ENCODE measurements at regions not wholly inside any gene's neighbourhood (a gene's known extent, or its start where the extent isn't known, plus 50 kb on each side); places are given as distances from the start of the nearest gene placed in this dataset.
"Not testable (repeated sequence)": the region's sequence is repeated elsewhere in the genome, so short reads cannot be mapped to it uniquely, and the experiment has no call there.

- no peak for DNase-seq (ENCODE audit: low spot score)
Measured at GRCh38 chr6:164826831-164827468, 482.5 kb downstream of the C6orf118 start.

- no peak for DNase-seq (ENCODE audit: low spot score)
Measured at GRCh38 chr6:164825386-164825785, 484.0 kb downstream of the C6orf118 start.

GRCh38 chr6:164817662-164818061 is 491.7 kb downstream of the C6orf118 start:
- no peak for DNase-seq (ENCODE audit: low spot score)

GRCh38 chr6:164812706-164813105 is 496.7 kb downstream of the C6orf118 start:
- no peak for DNase-seq (ENCODE audit: low spot score)

GRCh38 chr6:164807125-164807524 is 502.3 kb downstream of the C6orf118 start:
- DNase-seq (ENCODE audit: low spot score) = no peak

GRCh38 chr6:164795056-164795815 is 514.2 kb downstream of the C6orf118 start:
- no peak for DNase-seq (ENCODE audit: low spot score)

GRCh38 chr6:164792666-164793065 is 516.7 kb downstream of the C6orf118 start:
- DNase-seq (ENCODE audit: low spot score) = no peak

GRCh38 chr6:164791498-164791897 is 517.9 kb downstream of the C6orf118 start:
- DNase-seq (ENCODE audit: low spot score) = no peak

- DNase-seq (ENCODE audit: low spot score) = no peak
Measured at GRCh38 chr6:164763788-164764187, 545.6 kb downstream of the C6orf118 start.

- DNase-seq (ENCODE audit: low spot score) = no peak
Measured at GRCh38 chr6:164757451-164757850, 552.0 kb downstream of the C6orf118 start.

- DNase-seq (ENCODE audit: low spot score) = no peak
Measured at GRCh38 chr6:164756723-164757122, 552.7 kb downstream of the C6orf118 start.

- peak; percentile 17 for DNase-seq (ENCODE audit: low spot score)
Measured at GRCh38 chr6:164756142-164756541, 553.3 kb downstream of the C6orf118 start.

- no peak for DNase-seq (ENCODE audit: low spot score)
Measured at GRCh38 chr6:164753517-164753916, 555.9 kb downstream of the C6orf118 start.

GRCh38 chr6:164751395-164751794 is 558.0 kb downstream of the C6orf118 start:
- no peak for DNase-seq (ENCODE audit: low spot score)

GRCh38 chr6:164750128-164750527 is 559.3 kb downstream of the C6orf118 start:
- DNase-seq (ENCODE audit: low spot score) = no peak

- peak; percentile 20 for DNase-seq (ENCODE audit: low spot score)
Measured at GRCh38 chr6:164749221-164750064, 560.0 kb downstream of the C6orf118 start.

- peak; percentile 16 for DNase-seq (ENCODE audit: low spot score)
Measured at GRCh38 chr6:164744301-164744700, 565.1 kb downstream of the C6orf118 start.

- no peak for DNase-seq (ENCODE audit: low spot score)
Measured at GRCh38 chr6:164741938-164742451, 567.4 kb downstream of the C6orf118 start.

- DNase-seq (ENCODE audit: low spot score) = not testable (repeated sequence)
Measured at GRCh38 chr6:164736090-164736489, 573.3 kb downstream of the C6orf118 start.

- DNase-seq (ENCODE audit: low spot score) = no peak
Measured at GRCh38 chr6:164731539-164731938, 577.9 kb downstream of the C6orf118 start.

GRCh38 chr6:164721460-164721859 is 587.9 kb downstream of the C6orf118 start:
- DNase-seq (ENCODE audit: low spot score) = no peak

- DNase-seq (ENCODE audit: low spot score) = no peak
Measured at GRCh38 chr6:164700497-164700896, 608.9 kb downstream of the C6orf118 start.
